ENCODE measurements at regions not wholly inside any gene's neighbourhood (a gene's known extent, or its start where the extent isn't known, plus 50 kb on each side); places are given as distances from the start of the nearest gene placed in this dataset.

DNA sequence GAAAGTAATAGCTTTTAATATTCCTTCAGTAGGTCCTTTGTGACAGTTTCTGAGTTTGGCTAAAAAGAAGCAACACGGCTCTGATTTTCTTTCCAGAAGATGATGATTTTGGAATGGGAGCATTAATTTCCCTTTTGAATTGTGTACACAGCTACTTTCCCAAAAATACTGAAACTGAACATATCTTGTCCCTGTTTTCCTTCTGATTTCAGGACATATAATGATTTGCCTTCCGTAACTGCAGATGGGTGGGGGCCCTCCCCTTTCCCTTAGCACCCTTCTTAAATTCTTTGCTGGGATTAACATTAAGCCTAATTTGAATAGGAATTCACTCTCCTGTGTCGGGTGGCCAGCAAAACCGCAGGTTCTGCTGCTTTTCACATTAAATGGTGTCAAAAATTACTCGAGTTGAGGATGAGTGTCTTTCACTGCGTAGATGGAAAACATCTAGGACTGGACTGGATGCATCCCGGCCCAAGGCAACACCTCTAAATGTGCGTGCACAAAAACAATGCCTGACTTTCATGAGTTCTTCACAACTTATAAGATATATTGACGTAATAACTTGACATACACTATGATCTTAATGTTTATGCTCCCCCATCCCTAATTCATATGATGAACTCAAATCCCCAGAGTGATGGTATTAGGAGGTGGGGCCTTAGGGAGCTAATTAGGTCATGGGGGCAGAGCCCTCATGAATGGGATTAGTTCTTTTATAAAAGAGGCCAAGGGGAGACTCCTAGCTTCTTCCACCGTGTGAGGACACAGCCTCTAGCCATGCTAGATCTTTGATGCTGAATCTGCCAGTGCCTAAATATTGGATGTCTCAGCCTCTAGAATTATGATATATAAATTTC, 158.1 kb downstream of the AEBP2 start:
- DNase-seq (ENCODE audit: low read depth) (no peak), FAIRE-seq (no peak)
- TF ChIP-seq, protein P1, sequence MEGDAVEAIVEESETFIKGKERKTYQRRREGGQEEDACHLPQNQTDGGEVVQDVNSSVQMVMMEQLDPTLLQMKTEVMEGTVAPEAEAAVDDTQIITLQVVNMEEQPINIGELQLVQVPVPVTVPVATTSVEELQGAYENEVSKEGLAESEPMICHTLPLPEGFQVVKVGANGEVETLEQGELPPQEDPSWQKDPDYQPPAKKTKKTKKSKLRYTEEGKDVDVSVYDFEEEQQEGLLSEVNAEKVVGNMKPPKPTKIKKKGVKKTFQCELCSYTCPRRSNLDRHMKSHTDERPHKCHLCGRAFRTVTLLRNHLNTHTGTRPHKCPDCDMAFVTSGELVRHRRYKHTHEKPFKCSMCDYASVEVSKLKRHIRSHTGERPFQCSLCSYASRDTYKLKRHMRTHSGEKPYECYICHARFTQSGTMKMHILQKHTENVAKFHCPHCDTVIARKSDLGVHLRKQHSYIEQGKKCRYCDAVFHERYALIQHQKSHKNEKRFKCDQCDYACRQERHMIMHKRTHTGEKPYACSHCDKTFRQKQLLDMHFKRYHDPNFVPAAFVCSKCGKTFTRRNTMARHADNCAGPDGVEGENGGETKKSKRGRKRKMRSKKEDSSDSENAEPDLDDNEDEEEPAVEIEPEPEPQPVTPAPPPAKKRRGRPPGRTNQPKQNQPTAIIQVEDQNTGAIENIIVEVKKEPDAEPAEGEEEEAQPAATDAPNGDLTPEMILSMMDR (IDR thresholded peaks at IDR 0.05; ENCODE audit: insufficient read depth, low read length, severe bottlenecking): no peak
- H3K36me3 ChIP-seq (ENCODE audit: control insufficient read depth, insufficient read depth, low read length): no peaks in the 10 kb centered on the region
- H3K27me3 ChIP-seq (ENCODE audit: control insufficient read depth, insufficient read depth, low read length): no peaks in the 10 kb centered on the region
- H3K4me3 ChIP-seq (ENCODE audit: low read depth, low read length): no peak overlapping the region

DNA sequence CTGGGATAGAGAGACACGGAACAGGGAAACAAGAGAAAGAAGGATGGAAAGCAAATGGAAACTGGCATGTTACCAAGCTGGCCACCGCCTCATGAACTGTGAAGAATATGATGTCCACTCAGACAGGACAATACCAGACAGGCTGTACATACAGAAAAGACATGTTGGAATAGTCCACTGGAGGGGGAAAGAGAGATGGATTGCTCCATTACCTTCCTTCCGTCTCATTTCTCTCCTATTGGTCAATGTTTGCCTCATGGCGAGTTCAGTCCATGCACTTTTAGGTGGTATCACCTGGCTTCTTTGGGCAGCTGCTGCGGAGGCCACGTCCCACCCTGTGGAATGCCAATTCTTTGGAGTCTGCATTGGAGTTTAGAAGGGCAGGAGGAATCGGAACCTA, 166.4 kb downstream of the AEBP2 start:
- Histone ChIP-seq H3K36me3 (ENCODE audit: control insufficient read depth, insufficient read depth, low read length) (peaks cover 2% of the 10 kb centered on the region), H3K27me3 (ENCODE audit: control insufficient read depth, insufficient read depth, low read length) (no peaks in the 10 kb centered on the region), H3K4me3 (ENCODE audit: low read depth, low read length) (no peak overlapping the region)
- FAIRE-seq (no peak), DNase-seq (ENCODE audit: low read depth) (no peak)
- TF ChIP-seq, protein P1 (IDR thresholded peaks at IDR 0.05; ENCODE audit: insufficient read depth, low read length, severe bottlenecking): no peak

DNA sequence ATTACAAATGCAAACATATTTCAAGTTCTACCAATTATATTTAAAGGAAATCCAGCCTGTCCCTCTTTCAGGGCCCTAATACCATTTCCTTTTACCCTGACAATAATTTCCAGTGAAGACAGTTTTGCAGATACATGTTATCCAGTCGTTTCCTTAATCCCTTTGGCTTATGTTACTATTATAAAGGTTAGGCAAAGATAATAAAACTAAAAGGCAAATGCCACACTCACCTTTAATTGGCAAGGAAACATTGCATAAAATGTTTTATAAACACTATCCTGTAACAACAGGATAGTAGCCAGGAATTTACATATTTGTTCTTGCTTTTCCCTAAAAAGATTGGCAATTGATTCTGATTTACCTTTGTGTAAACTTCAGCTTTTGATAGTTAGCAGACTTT, 168.7 kb downstream of the AEBP2 start:
- no peak for FAIRE-seq

DNA sequence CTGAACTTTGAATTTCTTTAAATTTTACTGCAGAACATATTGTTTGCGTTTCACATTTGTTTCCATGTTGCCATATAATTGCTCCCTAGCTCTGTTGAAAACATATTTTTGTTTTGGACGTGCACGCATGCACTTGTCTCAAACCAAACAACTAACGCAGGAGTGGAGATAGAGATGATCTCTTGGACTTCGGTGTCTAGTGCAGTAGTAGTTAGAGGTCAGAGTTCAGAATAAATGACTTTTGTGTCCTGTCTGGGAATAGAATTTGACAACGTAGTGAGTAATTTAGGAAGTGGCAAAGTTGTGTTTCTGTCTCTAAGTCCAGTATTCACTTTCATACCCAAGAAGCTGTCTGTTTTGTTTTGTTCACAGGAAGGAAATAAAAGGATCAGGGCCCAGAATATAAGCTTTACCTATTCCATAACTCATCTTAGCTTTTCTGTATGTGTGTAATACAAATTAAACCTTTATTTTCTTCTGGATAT, 173.8 kb downstream of the AEBP2 start:
- TF ChIP-seq, protein P1 (IDR thresholded peaks at IDR 0.05; ENCODE audit: insufficient read depth, low read length, severe bottlenecking): no peak

More for the DNA sequence above, 168.7 kb downstream of the AEBP2 start:
- DNase-seq (ENCODE audit: low read depth): no peak
- Histone ChIP-seq H3K27me3 (ENCODE audit: control insufficient read depth, insufficient read depth, low read length) (no peaks in the 10 kb centered on the region), H3K4me3 (ENCODE audit: low read depth, low read length) (no peak overlapping the region), H3K36me3 (ENCODE audit: control insufficient read depth, insufficient read depth, low read length) (peaks cover under 1% of the 10 kb centered on the region)
- TF ChIP-seq, protein P1 (IDR thresholded peaks at IDR 0.05; ENCODE audit: insufficient read depth, low read length, severe bottlenecking): no peak

GRCh38 chr12:19614601-19615383, 175.5 kb downstream of the AEBP2 start:
- H3K27me3 ChIP-seq (ENCODE audit: control insufficient read depth, insufficient read depth, low read length): no peaks in the 10 kb centered on the region
- TF ChIP-seq, protein P1 (IDR thresholded peaks at IDR 0.05; ENCODE audit: insufficient read depth, low read length, severe bottlenecking): no peak
- H3K36me3 ChIP-seq (ENCODE audit: control insufficient read depth, insufficient read depth, low read length): no peaks in the 10 kb centered on the region
- H3K4me3 ChIP-seq (ENCODE audit: low read depth, low read length): no peak overlapping the region
- FAIRE-seq (no peak), DNase-seq (ENCODE audit: low read depth) (no peak)

More for the DNA sequence above, 173.8 kb downstream of the AEBP2 start:
- DNase-seq (ENCODE audit: low read depth) (no peak), FAIRE-seq (no peak)
- no peak overlapping the region for H3K4me3 ChIP-seq (ENCODE audit: low read depth, low read length)
- no peaks in the 10 kb centered on the region for H3K27me3 ChIP-seq (ENCODE audit: control insufficient read depth, insufficient read depth, low read length)
- no peaks in the 10 kb centered on the region for H3K36me3 ChIP-seq (ENCODE audit: control insufficient read depth, insufficient read depth, low read length)

All from bronchial epithelial cell (primary cell).